Mucosa of gallbladder (tissue), 1 donor: ENCODE measurements at regions not wholly inside any gene's neighbourhood (a gene's known extent, or its start where the extent isn't known, plus 50 kb on each side); places are given as distances from the start of the nearest gene placed in this dataset.

Experiments used
- DNase-seq: peaks from one replicate; pipeline ENCODE4 v3.0.0-alpha.2; 2020; ENCODE audit warnings: low spot score
- donor health status: DM: no; HTN: no; CAD: no.

GRCh38 chr14:104425171-104425681 is 154.3 kb upstream of the C14orf180 start:
- no peak for DNase-seq

GRCh38 chr14:104425763-104426646 is 153.6 kb upstream of the C14orf180 start:
- DNase-seq: no peak

- no peak for DNase-seq
Measured at GRCh38 chr14:104427131-104427851, 152.3 kb upstream of the C14orf180 start.

- DNase-seq: no peak
Measured at GRCh38 chr14:104428333-104428851, 151.2 kb upstream of the C14orf180 start.

- DNase-seq: no peak
Measured at GRCh38 chr14:104428860-104429259, 150.7 kb upstream of the C14orf180 start.

GRCh38 chr14:104429291-104429861 is 150.2 kb upstream of the C14orf180 start:
- no peak for DNase-seq

- no peak for DNase-seq
Measured at GRCh38 chr14:104431351-104431928, 148.1 kb upstream of the C14orf180 start.

GRCh38 chr14:104431929-104432541 is 147.5 kb upstream of the C14orf180 start:
- no peak for DNase-seq

- no peak for DNase-seq
Measured at GRCh38 chr14:104432611-104433231, 146.8 kb upstream of the C14orf180 start.

GRCh38 chr14:104433401-104434213 is 146.0 kb upstream of the C14orf180 start:
- no peak for DNase-seq

GRCh38 chr14:104434214-104435076 is 145.1 kb upstream of the C14orf180 start:
- no peak for DNase-seq

GRCh38 chr14:104435147-104436046 is 144.2 kb upstream of the C14orf180 start:
- DNase-seq: no peak

- peak; percentile 68 for DNase-seq
Measured at GRCh38 chr14:104436047-104436591, 143.4 kb upstream of the C14orf180 start.

- DNase-seq: peak; percentile 82
Measured at GRCh38 chr14:104436741-104437701, 142.5 kb upstream of the C14orf180 start.

- no peak for DNase-seq
Measured at GRCh38 chr14:104437703-104438102, 141.9 kb upstream of the C14orf180 start.

GRCh38 chr14:104438166-104438887 is 141.2 kb upstream of the C14orf180 start:
- no peak for DNase-seq
